ENCODE measurements at regions not wholly inside any gene's neighbourhood (a gene's known extent, or its start where the extent isn't known, plus 50 kb on each side); places are given as distances from the start of the nearest gene placed in this dataset.

DNA sequence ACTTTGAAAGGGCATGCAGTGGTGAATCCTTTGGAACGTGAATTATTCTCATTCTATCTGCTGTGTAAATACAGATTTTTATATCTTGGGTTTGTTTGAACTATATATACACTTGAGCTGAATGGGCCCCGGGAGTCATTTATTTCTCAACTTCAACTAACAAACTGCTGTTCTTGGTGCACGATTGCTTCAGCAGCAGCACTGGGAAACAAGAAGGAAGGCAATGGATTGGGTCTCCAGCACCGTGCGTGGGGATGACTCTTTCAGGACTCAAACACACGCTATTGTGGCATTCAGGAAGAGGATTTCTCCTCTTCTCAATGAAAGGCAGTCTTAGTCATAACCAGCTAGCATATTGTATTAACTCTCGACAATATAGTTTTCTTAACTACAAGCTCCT is 226.0 kb upstream of the NFE2L3 start:
- no peak for DNase-seq (ENCODE audit: low read depth)
- H3K4me3 ChIP-seq (ENCODE audit: low read length), result no peak overlapping the region
- TF ChIP-seq, protein P1, sequence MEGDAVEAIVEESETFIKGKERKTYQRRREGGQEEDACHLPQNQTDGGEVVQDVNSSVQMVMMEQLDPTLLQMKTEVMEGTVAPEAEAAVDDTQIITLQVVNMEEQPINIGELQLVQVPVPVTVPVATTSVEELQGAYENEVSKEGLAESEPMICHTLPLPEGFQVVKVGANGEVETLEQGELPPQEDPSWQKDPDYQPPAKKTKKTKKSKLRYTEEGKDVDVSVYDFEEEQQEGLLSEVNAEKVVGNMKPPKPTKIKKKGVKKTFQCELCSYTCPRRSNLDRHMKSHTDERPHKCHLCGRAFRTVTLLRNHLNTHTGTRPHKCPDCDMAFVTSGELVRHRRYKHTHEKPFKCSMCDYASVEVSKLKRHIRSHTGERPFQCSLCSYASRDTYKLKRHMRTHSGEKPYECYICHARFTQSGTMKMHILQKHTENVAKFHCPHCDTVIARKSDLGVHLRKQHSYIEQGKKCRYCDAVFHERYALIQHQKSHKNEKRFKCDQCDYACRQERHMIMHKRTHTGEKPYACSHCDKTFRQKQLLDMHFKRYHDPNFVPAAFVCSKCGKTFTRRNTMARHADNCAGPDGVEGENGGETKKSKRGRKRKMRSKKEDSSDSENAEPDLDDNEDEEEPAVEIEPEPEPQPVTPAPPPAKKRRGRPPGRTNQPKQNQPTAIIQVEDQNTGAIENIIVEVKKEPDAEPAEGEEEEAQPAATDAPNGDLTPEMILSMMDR (conservative IDR thresholded peaks at IDR 0.05; ENCODE audit: low read length), result no peak

DNA sequence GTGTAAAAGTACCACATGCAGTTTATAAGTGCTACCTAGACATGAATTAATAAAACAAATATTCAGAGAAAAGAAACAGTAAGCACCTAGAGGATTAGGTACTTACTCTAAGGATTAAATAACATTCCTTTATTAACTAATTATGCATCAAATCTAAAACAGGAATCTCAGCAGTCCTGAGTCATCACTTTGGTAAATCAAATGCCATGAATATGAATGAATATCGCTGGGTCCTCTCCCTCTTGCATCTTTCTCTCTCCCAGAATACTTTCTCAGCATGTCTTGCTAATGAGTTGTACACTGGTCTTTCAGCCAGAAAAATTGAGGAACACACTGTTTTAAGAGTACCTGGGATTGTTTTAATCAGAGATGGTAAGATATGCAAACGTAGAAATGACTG is 225.5 kb upstream of the NFE2L3 start:
- DNase-seq (ENCODE audit: low read depth), result no peak
- TF ChIP-seq, protein P1 (conservative IDR thresholded peaks at IDR 0.05; ENCODE audit: low read length), result no peak
- H3K4me3 ChIP-seq (ENCODE audit: low read length), result no peak overlapping the region

DNA sequence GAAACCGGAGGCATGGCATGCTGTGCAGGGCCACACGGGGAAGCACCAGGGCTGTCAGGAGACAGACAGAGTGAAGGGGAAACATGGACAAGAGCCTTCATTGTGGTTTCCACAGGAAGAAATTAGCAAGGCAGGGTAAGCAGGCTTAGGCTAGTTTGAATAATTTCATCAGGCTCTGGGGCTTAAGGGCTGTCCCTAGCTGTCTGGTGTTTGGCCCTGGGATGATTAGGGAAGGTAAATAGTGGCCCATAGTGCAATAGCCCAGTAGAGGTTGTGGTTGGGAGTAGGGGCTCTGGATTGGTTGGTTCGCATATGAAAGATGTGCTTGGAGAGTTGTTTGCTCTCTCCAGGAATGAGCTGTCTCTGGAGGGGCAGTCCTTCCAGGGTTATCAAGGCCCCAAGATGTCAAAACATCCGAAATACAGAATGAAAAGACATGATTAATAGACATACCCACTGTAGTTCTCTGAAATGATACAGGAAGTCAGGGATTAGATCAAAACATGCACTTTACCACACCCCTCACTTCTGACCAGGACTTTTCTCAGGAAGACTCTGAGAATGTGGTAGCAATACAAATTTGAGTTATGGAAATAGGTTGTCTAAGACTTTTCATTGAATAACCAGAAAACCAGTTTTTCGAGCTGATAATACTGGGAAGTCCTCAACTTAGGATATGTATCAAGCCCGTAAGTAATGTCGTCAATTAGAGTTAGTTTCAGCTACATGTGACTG is 224.9 kb upstream of the NFE2L3 start:
- H3K4me3 ChIP-seq (ENCODE audit: low read length), result no peak overlapping the region
- no peak for DNase-seq (ENCODE audit: low read depth)
- TF ChIP-seq, protein P1 (conservative IDR thresholded peaks at IDR 0.05; ENCODE audit: low read length), result no peak

DNA sequence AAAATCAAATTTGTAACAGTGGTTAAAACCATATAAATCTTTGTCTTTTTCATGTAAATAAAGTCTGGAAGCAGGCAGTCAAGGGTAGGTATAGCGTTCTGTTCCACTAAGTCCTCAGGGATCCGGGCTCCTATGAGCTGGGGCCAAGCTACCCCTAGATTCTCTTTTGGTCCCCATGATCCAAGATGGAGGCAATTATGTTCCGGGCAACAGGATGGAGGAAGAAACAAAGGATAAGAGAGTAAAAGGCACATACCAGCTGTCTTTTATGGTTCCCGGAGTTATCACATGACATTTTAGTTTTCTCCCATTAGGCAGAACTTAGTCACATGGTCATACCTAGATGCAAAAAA is 224.4 kb upstream of the NFE2L3 start:
- TF ChIP-seq, protein P1 (conservative IDR thresholded peaks at IDR 0.05; ENCODE audit: low read length), result no peak
- no peak for DNase-seq (ENCODE audit: low read depth)
- no peak overlapping the region for H3K4me3 ChIP-seq (ENCODE audit: low read length)

DNA sequence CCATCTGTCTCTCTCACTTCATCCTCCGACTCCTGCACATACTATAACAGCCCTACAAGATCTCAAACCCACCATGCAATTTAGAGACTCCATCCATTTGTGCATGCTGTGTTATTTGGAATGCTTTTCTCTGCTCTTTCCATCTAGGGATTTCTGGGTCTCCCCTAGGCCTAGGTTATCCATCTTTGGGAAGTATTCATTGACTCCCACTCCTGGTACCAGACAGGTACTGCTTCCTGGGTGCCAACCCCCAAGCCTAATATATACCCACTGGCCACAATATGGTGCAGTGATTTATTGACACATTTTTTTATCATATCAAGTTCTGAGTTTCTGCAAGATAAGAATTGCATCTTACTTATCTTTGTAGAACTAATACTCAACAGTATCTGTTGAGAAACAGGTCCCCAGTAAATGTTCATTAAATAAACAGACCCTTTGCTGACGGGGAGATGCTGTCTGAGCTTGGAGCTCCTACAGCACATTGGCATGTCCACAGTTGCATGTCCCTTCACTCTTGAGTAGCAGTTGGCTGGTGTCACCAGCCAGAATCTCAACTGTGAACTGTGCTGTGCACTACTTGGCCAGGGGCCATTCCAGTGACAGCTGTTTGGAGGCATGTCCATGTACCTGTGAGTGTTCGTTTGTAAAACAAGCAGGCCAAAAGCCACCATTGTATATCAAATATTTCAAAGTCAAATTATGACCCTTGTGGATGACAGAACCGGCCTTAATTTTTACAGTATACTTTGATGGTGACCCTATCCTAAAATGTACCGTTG is 223.3 kb upstream of the NFE2L3 start:
- H3K4me3 ChIP-seq (ENCODE audit: low read length), result no peak overlapping the region
- TF ChIP-seq, protein P1 (conservative IDR thresholded peaks at IDR 0.05; ENCODE audit: low read length), result no peak

DNA sequence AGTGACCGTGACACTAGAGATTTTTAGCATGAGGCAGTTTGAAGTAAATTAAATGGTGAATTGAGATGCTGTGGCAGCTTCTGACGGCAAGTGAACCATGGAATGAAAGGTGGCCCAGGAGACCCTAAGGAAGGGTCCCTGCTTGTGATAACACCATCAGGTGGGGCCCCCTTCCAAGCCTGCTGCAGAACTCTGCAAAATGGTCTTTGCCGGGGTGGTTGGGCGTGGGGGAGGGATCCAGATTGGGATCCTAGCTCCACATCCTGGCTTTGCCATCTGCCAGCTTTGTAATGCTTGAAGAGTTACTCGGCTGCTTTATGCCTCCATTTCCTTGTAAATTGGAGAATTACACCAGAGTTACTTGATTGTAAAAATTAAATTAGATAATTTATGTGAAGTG is 222.6 kb upstream of the NFE2L3 start:
- TF ChIP-seq, protein P1 (conservative IDR thresholded peaks at IDR 0.05; ENCODE audit: low read length), result no peak
- no peak for DNase-seq (ENCODE audit: low read depth)
- H3K4me3 ChIP-seq (ENCODE audit: low read length), result no peak overlapping the region

More for the DNA sequence above, 223.3 kb upstream of the NFE2L3 start:
- DNase-seq (ENCODE audit: low read depth), result no peak
